AG04450 (cell line): ENCODE measurements at regions not wholly inside any gene's neighbourhood (a gene's known extent, or its start where the extent isn't known, plus 50 kb on each side); places are given as distances from the start of the nearest gene placed in this dataset.

Source experiments
- CTCF ChIA-PET: fragments of 300-600, 350-600 bp; formaldehyde crosslinking; extraction: SDS; loops from one replicate; lab custom pipeline; 2022; ENCODE audit warnings: antibody characterized with exemption, inconsistent platforms; lab: Charles Lee
- POLR2A ChIA-PET: fragments of 350-600 bp; formaldehyde crosslinking; extraction: SDS; loops from one replicate; lab custom pipeline; 2021; ENCODE audit warnings: antibody characterized with exemption, inconsistent platforms; lab: Yijun Ruan, JAX
- DNase-seq: peaks from one replicate; pipeline ENCODE4 v3.0.0-alpha.2; 2011; ENCODE audit warnings: low read depth, low spot score
- H3K27ac ChIP-seq: one replicate; pipeline ENCODE4 v1.5.1; 2012; ENCODE audit warnings: low read depth, low read length, control low read depth
- H3K27me3 ChIP-seq: one replicate; pipeline ENCODE4 v1.6.0; 2012; ENCODE audit warnings: low read length; ENCODE audit not compliant: control insufficient read depth, insufficient read depth
- H3K4me3 ChIP-seq: 2 replicates; pipeline ENCODE4 v1.5.1; 2011; ENCODE audit warnings: mild to moderate bottlenecking, low read depth, low read length, control low read depth
- H3K9me3 ChIP-seq: 2 replicates; pipeline ENCODE4 v1.5.1; 2012; ENCODE audit warnings: low read length; ENCODE audit not compliant: control insufficient read depth, insufficient read depth
- TF ChIP-seq, protein P1 (sequence below): IDR thresholded peaks from 2 replicates; pipeline ENCODE4 v1.5.1; 2011; ENCODE audit warnings: low read depth, low read length, control low read depth, inconsistent platforms

- CTCF ChIA-PET = no interaction called here
- Histone ChIP-seq H3K9me3 (no peaks in the 10 kb centered on the region), H3K27me3 (no peaks in the 10 kb centered on the region), H3K27ac (no peak overlapping the region), H3K4me3 (no peak overlapping the region)
- DNase-seq = no peak
- TF ChIP-seq, protein P1, sequence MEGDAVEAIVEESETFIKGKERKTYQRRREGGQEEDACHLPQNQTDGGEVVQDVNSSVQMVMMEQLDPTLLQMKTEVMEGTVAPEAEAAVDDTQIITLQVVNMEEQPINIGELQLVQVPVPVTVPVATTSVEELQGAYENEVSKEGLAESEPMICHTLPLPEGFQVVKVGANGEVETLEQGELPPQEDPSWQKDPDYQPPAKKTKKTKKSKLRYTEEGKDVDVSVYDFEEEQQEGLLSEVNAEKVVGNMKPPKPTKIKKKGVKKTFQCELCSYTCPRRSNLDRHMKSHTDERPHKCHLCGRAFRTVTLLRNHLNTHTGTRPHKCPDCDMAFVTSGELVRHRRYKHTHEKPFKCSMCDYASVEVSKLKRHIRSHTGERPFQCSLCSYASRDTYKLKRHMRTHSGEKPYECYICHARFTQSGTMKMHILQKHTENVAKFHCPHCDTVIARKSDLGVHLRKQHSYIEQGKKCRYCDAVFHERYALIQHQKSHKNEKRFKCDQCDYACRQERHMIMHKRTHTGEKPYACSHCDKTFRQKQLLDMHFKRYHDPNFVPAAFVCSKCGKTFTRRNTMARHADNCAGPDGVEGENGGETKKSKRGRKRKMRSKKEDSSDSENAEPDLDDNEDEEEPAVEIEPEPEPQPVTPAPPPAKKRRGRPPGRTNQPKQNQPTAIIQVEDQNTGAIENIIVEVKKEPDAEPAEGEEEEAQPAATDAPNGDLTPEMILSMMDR = no peak
- POLR2A ChIA-PET = no interaction called here
Observed at GRCh38 chr1:217153361-217153760, 430.1 kb upstream of the ESRRG start.

DNA sequence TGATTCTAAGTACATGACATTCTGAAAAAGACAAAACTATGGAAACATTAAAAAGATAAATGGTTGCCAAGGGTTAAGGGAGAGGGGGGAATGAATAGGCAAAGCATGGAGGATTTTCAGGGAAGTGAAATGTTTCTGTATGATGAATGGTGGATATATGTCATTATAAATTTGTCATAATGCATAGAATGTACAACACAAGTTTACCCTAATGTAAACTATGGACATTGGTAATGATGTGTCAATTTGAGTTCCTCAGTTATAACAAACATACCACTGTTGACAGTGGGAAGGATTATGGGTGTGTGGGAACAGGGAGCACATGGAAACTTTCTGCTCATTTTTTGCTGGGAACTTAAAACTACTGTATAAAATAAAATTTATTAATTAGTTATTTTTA is 427.1 kb upstream of the ESRRG start:
- CTCF ChIA-PET = no interaction called here
- TF ChIP-seq, protein P1 = no peak

GRCh38 chr1:217149791-217150190 is 426.6 kb upstream of the ESRRG start:
- no peak overlapping the region for H3K27ac ChIP-seq
- no peak for DNase-seq
- ChIA-PET POLR2A (no interaction called here), CTCF (no interaction called here)
- no peaks in the 10 kb centered on the region for H3K27me3 ChIP-seq
- no peak overlapping the region for H3K4me3 ChIP-seq
- H3K9me3 ChIP-seq = no peaks in the 10 kb centered on the region
- TF ChIP-seq, protein P1 = no peak

More for the DNA sequence above, 427.1 kb upstream of the ESRRG start:
- no peak for DNase-seq
- Histone ChIP-seq H3K9me3 (no peaks in the 10 kb centered on the region), H3K4me3 (no peak overlapping the region), H3K27ac (no peak overlapping the region), H3K27me3 (no peaks in the 10 kb centered on the region)
- POLR2A ChIA-PET = no interaction called here

DNA sequence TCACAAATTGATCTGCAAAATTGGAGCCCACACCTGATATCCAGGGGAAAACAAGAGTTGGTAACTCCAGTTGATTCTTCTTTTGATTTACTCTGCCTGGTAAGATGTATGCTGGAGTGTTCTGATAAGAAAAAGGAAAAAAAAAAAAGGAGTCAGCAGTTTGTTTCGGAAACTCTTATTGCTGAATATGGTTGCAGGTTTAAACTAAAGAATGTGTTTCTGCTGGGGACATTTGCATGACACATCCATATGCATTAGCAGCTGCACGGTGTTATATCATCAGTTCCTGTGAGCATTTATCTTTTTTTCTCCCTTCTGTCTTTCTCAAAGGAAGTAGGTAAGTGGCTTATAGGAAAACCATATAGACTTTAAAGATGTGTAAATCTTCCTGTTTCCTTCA is 418.5 kb upstream of the ESRRG start:
- H3K27ac ChIP-seq = no peak overlapping the region
- H3K9me3 ChIP-seq = peaks cover 8% of the 10 kb centered on the region; the same call in 1 of the 2 replicates
- peaks cover 39% of the 10 kb centered on the region for H3K27me3 ChIP-seq
- no peak overlapping the region for H3K4me3 ChIP-seq
- TF ChIP-seq, protein P1 = no peak
- CTCF ChIA-PET = no interaction called here
- POLR2A ChIA-PET = no interaction called here
- no peak for DNase-seq

DNA sequence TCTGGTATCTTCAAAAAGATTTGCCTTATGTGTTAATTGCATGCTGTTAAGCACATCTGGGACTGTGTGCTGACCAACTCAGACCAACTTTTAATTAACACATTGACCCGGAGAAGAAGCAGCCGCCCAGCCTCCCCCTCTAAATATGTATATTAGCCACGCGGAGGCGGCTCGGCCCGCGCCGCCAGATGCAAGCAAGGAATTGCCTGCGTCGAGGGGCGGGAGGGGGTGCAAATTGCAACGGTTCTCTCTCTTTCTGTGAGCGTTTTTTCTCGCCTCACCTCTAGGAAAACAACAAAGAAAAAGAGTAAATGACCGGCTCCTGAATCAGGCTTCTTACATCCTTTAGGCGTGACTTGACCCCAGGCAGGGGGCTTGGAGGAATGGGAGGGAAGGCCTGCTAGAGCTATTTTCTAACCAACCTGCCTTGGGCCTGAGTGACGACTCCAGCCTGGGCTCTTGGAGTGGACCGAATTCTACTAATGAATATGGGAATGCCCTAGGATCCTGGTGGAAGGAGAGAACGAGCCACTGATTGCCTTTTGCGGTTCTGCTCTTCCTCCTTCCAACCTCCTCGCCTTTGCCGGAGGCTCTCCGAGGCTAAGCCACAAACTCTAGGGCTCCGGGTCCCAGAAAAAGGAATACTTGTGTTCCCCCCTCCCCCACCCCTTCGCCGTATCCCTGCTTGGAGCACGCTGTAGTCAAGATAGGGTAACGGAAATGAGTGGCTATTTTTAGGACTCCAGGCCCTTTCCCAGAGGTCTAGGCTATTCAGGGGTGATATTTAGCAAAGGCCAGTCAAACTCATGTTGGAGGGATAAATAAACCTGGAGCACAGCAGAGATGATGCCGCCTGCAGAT is 417.0 kb upstream of the ESRRG start:
- CTCF ChIA-PET = no interaction called here
- no peak overlapping the region for H3K4me3 ChIP-seq
- peaks cover 10% of the 10 kb centered on the region for H3K9me3 ChIP-seq
- TF ChIP-seq, protein P1 = no peak
- no peak for DNase-seq
- POLR2A ChIA-PET = no interaction called here
- peaks cover 53% of the 10 kb centered on the region for H3K27me3 ChIP-seq
- H3K27ac ChIP-seq = no peak overlapping the region
